GM12878 (cell line): ENCODE measurements at regions not wholly inside any gene's neighbourhood (a gene's known extent, or its start where the extent isn't known, plus 50 kb on each side); places are given as distances from the start of the nearest gene placed in this dataset.

ENCODE experiments used
- ATAC-seq: fragments of 200-7000 bp; cut with Tn5 transposase; 3 replicates; pipeline ENCODE4 v1.9.1; 2020; ENCODE audit warnings: mild to moderate bottlenecking, moderate library complexity
- BruUV-seq: library from RNA; stranded (reverse); fragments of 400-500 nt; replicated peaks from 2 replicates; lab custom pipeline; 2021; lab: Mats Ljungman, UMichigan
- CTCF ChIA-PET: fragments of 300-600 bp; sonication (Branson Sonifier 250); formaldehyde crosslinking; extraction: SDS; loops from one replicate; lab custom pipeline; 2021; ENCODE audit warnings: inconsistent platforms; lab: Yijun Ruan, JAX
- POLR2A ChIA-PET: fragments of 350-600 bp; formaldehyde crosslinking; extraction: SDS; loops from one replicate; lab custom pipeline; 2021; ENCODE audit warnings: inconsistent platforms; lab: Charles Lee
- RAD21 ChIA-PET: fragments of 300-600 bp; sonication (Branson Sonifier 250); formaldehyde crosslinking; loops from one replicate; lab custom pipeline; 2023; ENCODE audit warnings: antibody characterized with exemption; ENCODE audit not compliant: unreplicated experiment; lab: Charles Lee
- SMC1A ChIA-PET: fragments of 300-600 bp; sonication (Branson Sonifier 250); formaldehyde crosslinking; loops from one replicate; lab custom pipeline; 2023; ENCODE audit not compliant: unreplicated experiment, uncharacterized antibody; lab: Charles Lee
- DNase-seq: peaks from one replicate; pipeline ENCODE4 v3.0.0-alpha.2; 2011; ENCODE audit warnings: low read depth, low spot score
- FAIRE-seq: peaks from 3 replicates; lab custom pipeline; 2011; peaks lifted over from hg19 to GRCh38; lab: Jason Lieb, UNC
- H2AFZ ChIP-seq: 2 replicates; pipeline ENCODE4 v1.6.0; 2011; ENCODE audit warnings: low read depth, low read length, control low read depth; ENCODE audit not compliant: control insufficient read depth
- H3K27ac ChIP-seq: 2 replicates; pipeline ENCODE4 v1.5.1; 2011; ENCODE audit warnings: control low read depth; ENCODE audit not compliant: control insufficient read depth, insufficient read depth
- H3K27me3 ChIP-seq, 2 experiments: replicated peaks in 1 of 2; 2 replicates each; pipeline versions ENCODE4 v1.6.0 to v1.6.1; 2011; ENCODE audit warnings: low read length in 1 of 2; ENCODE audit not compliant: control insufficient read depth in 2 of 2, insufficient read depth in 2 of 2
- H3K36me3 ChIP-seq, 2 experiments: 2 replicates each; pipeline ENCODE4 v1.5.1; 2011; ENCODE audit warnings: low read length in 1 of 2; ENCODE audit not compliant: control insufficient read depth in 2 of 2, insufficient read depth in 2 of 2
- H3K4me1 ChIP-seq: 2 replicates; pipeline ENCODE4 v1.6.1; 2011; ENCODE audit warnings: mild to moderate bottlenecking, low read length, moderate library complexity, mixed read lengths; ENCODE audit not compliant: control insufficient read depth, insufficient read depth
- H3K4me2 ChIP-seq: 2 replicates; pipeline ENCODE4 v1.6.0; 2011; ENCODE audit warnings: control low read depth; ENCODE audit not compliant: control insufficient read depth, insufficient read depth
- H3K4me3 ChIP-seq: fragments of 200-600 bp; sonication (generic); 2 replicates; pipeline ENCODE4 v1.5.1; 2016
- H3K79me2 ChIP-seq: 2 replicates; pipeline ENCODE4 v1.6.0; 2011; ENCODE audit warnings: low read length; ENCODE audit not compliant: control insufficient read depth, insufficient read depth
- H3K9ac ChIP-seq: 2 replicates; pipeline ENCODE4 v1.8.0; 2011; ENCODE audit warnings: low read length, control low read depth, mixed read lengths; ENCODE audit not compliant: control insufficient read depth, insufficient read depth
- H3K9me3 ChIP-seq: replicated peaks from 3 replicates; pipeline ENCODE4 v1.5.1; 2011; ENCODE audit warnings: mild to moderate bottlenecking, low read length; ENCODE audit not compliant: control insufficient read depth, insufficient read depth
- H4K20me1 ChIP-seq: 2 replicates; pipeline ENCODE4 v1.6.0; 2011; ENCODE audit not compliant: control insufficient read depth, insufficient read depth
- ATF3 ChIP-seq: IDR thresholded peaks from 2 replicates; pipeline ENCODE4 v1.6.1; 2011; ENCODE audit warnings: low read depth, mild to moderate bottlenecking, low read length, moderate library complexity, borderline replicate concordance; ENCODE audit errors: extremely low read depth
- CHD1 ChIP-seq: IDR thresholded peaks from 2 replicates; pipeline ENCODE4 v1.6.1; 2012; ENCODE audit warnings: low read depth, low read length, improper control_type of control experiment
- CREM ChIP-seq: IDR thresholded peaks from 2 replicates; pipeline ENCODE4 v1.6.1; 2014; ENCODE audit warnings: antibody characterized with exemption, low read depth
- EED ChIP-seq: sonication (generic); IDR thresholded peaks from 2 replicates; pipeline ENCODE4 v1.6.1; 2016; ENCODE audit warnings: antibody characterized with exemption, low read depth
- FOXK2 ChIP-seq: fragments of 450-650 bp; IDR thresholded peaks from 2 replicates; pipeline ENCODE4 v1.6.1; 2017; ENCODE audit warnings: mild to moderate bottlenecking, moderate library complexity
- FOXM1 ChIP-seq: IDR thresholded peaks from 2 replicates; pipeline ENCODE4 v1.6.1; 2012; ENCODE audit warnings: low read depth, mild to moderate bottlenecking, inconsistent platforms, low read length, moderate library complexity
- HDGF ChIP-seq: fragments of 450-650 bp; IDR thresholded peaks from 2 replicates; pipeline ENCODE4 v1.6.1; 2016; ENCODE audit warnings: antibody characterized with exemption
- JUNB ChIP-seq: IDR thresholded peaks from 2 replicates; pipeline ENCODE4 v1.6.1; 2016; ENCODE audit warnings: antibody characterized with exemption, mild to moderate bottlenecking
- MEF2B ChIP-seq: fragments of 450-650 bp; IDR thresholded peaks from 2 replicates; pipeline ENCODE4 v1.6.1; 2018; ENCODE audit warnings: mild to moderate bottlenecking, moderate library complexity; ENCODE audit not compliant: partially characterized antibody, poor library complexity, severe bottlenecking
- NFYA ChIP-seq: IDR thresholded peaks from 2 replicates; pipeline ENCODE4 v1.6.1; 2011; ENCODE audit warnings: low read depth, mild to moderate bottlenecking, low read length, improper control_type of control experiment, borderline replicate concordance
- PAX8 ChIP-seq: fragments of 450-650 bp; IDR thresholded peaks from 2 replicates; pipeline ENCODE4 v1.6.1; 2017; ENCODE audit warnings: mild to moderate bottlenecking, moderate library complexity
- RBBP5 ChIP-seq: fragments of 200-600 bp; sonication (generic); conservative IDR thresholded peaks from 2 replicates; pipeline ENCODE4 v1.6.1; 2016
- RUNX3 ChIP-seq: IDR thresholded peaks from 2 replicates; pipeline ENCODE4 v1.6.1; 2012; ENCODE audit warnings: low read length, inconsistent platforms
- SMAD5 ChIP-seq: IDR thresholded peaks from 2 replicates; pipeline ENCODE4 v1.6.1; 2016; ENCODE audit warnings: antibody characterized with exemption, low read depth
- SPI1 ChIP-seq: IDR thresholded peaks from 2 replicates; pipeline ENCODE4 v1.6.1; 2011; ENCODE audit warnings: low read depth, mild to moderate bottlenecking, low read length, moderate library complexity, borderline replicate concordance; ENCODE audit not compliant: insufficient read depth
- SUPT20H ChIP-seq: IDR thresholded peaks from 2 replicates; pipeline ENCODE4 v1.6.1; 2011; ENCODE audit warnings: low read depth, mild to moderate bottlenecking, low read length, moderate library complexity, borderline replicate concordance; ENCODE audit not compliant: control insufficient read depth
- TARDBP ChIP-seq: IDR thresholded peaks from 2 replicates; pipeline ENCODE4 v1.6.1; 2016; ENCODE audit warnings: borderline replicate concordance
- YBX1 ChIP-seq: fragments of 450-650 bp; IDR thresholded peaks from 2 replicates; pipeline ENCODE4 v1.6.1; 2016; ENCODE audit warnings: antibody characterized with exemption
- ZNF622 ChIP-seq: fragments of 450-650 bp; IDR thresholded peaks from 2 replicates; pipeline ENCODE4 v1.6.1; 2017; ENCODE audit warnings: mild to moderate bottlenecking, inconsistent platforms
- WGBS: methylation state at CpG from one replicate; pipeline ENCODE4 v1.1.6; 2016; ENCODE audit warnings: low lambda C conversion rate; ENCODE audit not compliant: insufficient replicate concordance, insufficient coverage; ENCODE audit errors: missing lambda C conversion rate; 5-methylcytosine and 5-hydroxymethylcytosine counted together
- in situ Hi-C: fragments of 300-500 bp; cut with MboI; formaldehyde crosslinking; loops from 9 replicates; pipeline ENCODE4 v1.14.3; 2018; ENCODE audit warnings: mixed read lengths
- intact Hi-C: fragments of 100-400 bp; cut with micrococcal nuclease; formaldehyde crosslinking; loops from one replicate; pipeline ENCODE4 v1.14.2; 2022; ENCODE audit not compliant: unreplicated experiment
- TF ChIP-seq, protein P1 (sequence below): IDR thresholded peaks from 2 replicates; pipeline ENCODE4 v1.6.1; 2011; ENCODE audit warnings: borderline replicate concordance, low read depth, mild to moderate bottlenecking, moderate library complexity, low read length; ENCODE audit not compliant: insufficient read depth, poor library complexity, severe bottlenecking
- TF ChIP-seq, protein P2 (sequence below): IDR thresholded peaks from 2 replicates; pipeline ENCODE4 v1.6.1; 2012; ENCODE audit warnings: low read depth, low read length, improper control_type of control experiment
- TF ChIP-seq, protein P3 (sequence below): fragments of 450-650 bp; formaldehyde crosslinking; IDR thresholded peaks from 2 replicates; pipeline ENCODE4 v1.5.0; 2022; ENCODE audit warnings: mild to moderate bottlenecking, missing genetic modification characterization

DNA sequence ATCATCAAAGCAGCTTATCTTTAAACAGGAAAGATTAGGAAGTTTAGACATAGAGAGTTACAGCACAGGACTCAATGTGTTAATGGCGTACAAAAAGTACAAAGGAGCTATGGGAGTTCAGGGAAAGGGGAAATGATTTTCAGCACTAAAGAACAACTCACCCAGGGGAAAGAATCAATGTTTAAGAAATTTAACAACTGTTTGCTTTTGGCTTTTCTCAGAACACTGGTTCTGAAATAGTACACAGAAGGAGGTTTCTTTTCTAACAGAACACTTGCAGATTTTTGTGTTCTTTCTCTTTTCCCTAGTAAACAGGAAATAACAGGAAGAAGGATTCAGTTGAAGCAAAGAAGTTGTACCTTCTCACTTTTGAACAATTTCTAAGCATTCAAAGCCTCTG, 71.3 kb upstream of the GHR start (continued):
- TF ChIP-seq, protein P1, sequence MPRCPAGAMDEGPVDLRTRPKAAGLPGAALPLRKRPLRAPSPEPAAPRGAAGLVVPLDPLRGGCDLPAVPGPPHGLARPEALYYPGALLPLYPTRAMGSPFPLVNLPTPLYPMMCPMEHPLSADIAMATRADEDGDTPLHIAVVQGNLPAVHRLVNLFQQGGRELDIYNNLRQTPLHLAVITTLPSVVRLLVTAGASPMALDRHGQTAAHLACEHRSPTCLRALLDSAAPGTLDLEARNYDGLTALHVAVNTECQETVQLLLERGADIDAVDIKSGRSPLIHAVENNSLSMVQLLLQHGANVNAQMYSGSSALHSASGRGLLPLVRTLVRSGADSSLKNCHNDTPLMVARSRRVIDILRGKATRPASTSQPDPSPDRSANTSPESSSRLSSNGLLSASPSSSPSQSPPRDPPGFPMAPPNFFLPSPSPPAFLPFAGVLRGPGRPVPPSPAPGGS, result no peak
- TF ChIP-seq MEF2B (no peak), YBX1 (no peak), PAX8 (no peak), SPI1 (no peak), CREM (no peak)

GRCh38 chr5:42360056-42360455, 63.2 kb upstream of the GHR start:
- 48% methylated on average over 2 of the region's 2 CpGs for WGBS
- ChIA-PET CTCF (no interaction called here), SMC1A (no interaction called here), RAD21 (no interaction called here), POLR2A (interaction anchor here (1.2 kb wide), 1 partner anchor 54 kb away, joined by 3 read pairs; no protein-coding TSS in a partner anchor)
- no peaks in the 10 kb centered on the region for H3K36me3 ChIP-seq
- no peak overlapping the region for H3K4me2 ChIP-seq
- no peaks in the 10 kb centered on the region for H3K79me2 ChIP-seq
- H3K27me3 ChIP-seq, result no peaks in the 10 kb centered on the region
- no peak overlapping the region for H2AFZ ChIP-seq
- no peak for FAIRE-seq
- no peaks in the 10 kb centered on the region for H3K4me1 ChIP-seq
- no peaks in the 10 kb centered on the region for H4K20me1 ChIP-seq
- no peak for ATAC-seq
- no peak overlapping the region for H3K9ac ChIP-seq
- in situ Hi-C loops, result no loop called here
- intact Hi-C loops, result no loop called here
- no peak for DNase-seq
- H3K9me3 ChIP-seq, result no peaks in the 10 kb centered on the region
- no peak overlapping the region for H3K4me3 ChIP-seq
- BruUV-seq, result no TSS peak
- no peak overlapping the region for H3K27ac ChIP-seq
- TF ChIP-seq RBBP5 (no peak), JUNB (no peak), ZNF622 (no peak), RUNX3 (no peak), SMAD5 (no peak), CHD1 (no peak), NFYA (no peak), ATF3 (no peak), TARDBP (no peak), FOXK2 (no peak), HDGF (no peak), EED (no peak), FOXM1 (no peak), SUPT20H (no peak)
- TF ChIP-seq, protein P2, sequence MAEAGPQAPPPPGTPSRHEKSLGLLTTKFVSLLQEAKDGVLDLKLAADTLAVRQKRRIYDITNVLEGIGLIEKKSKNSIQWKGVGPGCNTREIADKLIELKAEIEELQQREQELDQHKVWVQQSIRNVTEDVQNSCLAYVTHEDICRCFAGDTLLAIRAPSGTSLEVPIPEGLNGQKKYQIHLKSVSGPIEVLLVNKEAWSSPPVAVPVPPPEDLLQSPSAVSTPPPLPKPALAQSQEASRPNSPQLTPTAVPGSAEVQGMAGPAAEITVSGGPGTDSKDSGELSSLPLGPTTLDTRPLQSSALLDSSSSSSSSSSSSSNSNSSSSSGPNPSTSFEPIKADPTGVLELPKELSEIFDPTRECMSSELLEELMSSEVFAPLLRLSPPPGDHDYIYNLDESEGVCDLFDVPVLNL, result no peak
- TF ChIP-seq, protein P3, sequence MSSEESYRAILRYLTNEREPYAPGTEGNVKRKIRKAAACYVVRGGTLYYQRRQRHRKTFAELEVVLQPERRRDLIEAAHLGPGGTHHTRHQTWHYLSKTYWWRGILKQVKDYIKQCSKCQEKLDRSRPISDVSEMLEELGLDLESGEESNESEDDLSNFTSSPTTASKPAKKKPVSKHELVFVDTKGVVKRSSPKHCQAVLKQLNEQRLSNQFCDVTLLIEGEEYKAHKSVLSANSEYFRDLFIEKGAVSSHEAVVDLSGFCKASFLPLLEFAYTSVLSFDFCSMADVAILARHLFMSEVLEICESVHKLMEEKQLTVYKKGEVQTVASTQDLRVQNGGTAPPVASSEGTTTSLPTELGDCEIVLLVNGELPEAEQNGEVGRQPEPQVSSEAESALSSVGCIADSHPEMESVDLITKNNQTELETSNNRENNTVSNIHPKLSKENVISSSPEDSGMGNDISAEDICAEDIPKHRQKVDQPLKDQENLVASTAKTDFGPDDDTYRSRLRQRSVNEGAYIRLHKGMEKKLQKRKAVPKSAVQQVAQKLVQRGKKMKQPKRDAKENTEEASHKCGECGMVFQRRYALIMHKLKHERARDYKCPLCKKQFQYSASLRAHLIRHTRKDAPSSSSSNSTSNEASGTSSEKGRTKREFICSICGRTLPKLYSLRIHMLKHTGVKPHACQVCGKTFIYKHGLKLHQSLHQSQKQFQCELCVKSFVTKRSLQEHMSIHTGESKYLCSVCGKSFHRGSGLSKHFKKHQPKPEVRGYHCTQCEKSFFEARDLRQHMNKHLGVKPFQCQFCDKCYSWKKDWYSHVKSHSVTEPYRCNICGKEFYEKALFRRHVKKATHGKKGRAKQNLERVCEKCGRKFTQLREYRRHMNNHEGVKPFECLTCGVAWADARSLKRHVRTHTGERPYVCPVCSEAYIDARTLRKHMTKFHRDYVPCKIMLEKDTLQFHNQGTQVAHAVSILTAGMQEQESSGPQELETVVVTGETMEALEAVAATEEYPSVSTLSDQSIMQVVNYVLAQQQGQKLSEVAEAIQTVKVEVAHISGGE (CRISPR knock-in tag), result no peak
